Mesothelial cell of epicardium (in vitro differentiated cells): ENCODE measurements at regions not wholly inside any gene's neighbourhood (a gene's known extent, or its start where the extent isn't known, plus 50 kb on each side); places are given as distances from the start of the nearest gene placed in this dataset.

Experiments
- DNase-seq, 2 experiments: peaks; one replicate each; pipeline ENCODE4 v3.0.0; 2021; ENCODE audit warnings: low spot score in 2 of 2; ENCODE audit not compliant: unreplicated experiment in 2 of 2
- H3K27ac Mint-ChIP-seq: 2 replicates; pipeline ENCODE4 v1.8.0; 2021; ENCODE audit warnings: mixed read lengths
- H3K27me3 Mint-ChIP-seq: 2 replicates; pipeline ENCODE4 v1.8.0; 2021; ENCODE audit warnings: low read depth, mixed read lengths
- H3K36me3 Mint-ChIP-seq: 2 replicates; pipeline ENCODE4 v1.8.0; 2021; ENCODE audit warnings: mixed read lengths
- H3K4me1 Mint-ChIP-seq: 2 replicates; pipeline ENCODE4 v1.8.0; 2021; ENCODE audit warnings: mixed read lengths
- H3K4me3 Mint-ChIP-seq: 2 replicates; pipeline ENCODE4 v1.8.0; 2021; ENCODE audit warnings: mild to moderate bottlenecking, moderate library complexity, mixed read lengths
- H3K9me3 Mint-ChIP-seq: 2 replicates; pipeline ENCODE4 v1.8.0; 2021; ENCODE audit warnings: mixed read lengths
- TF ChIP-seq, protein P1 (sequence below): fragments of 200-600 bp; sonication (generic); IDR thresholded peaks from one replicate; pipeline ENCODE4 v1.5.0; 2021; ENCODE audit warnings: antibody characterized with exemption; ENCODE audit not compliant: unreplicated experiment

DNA sequence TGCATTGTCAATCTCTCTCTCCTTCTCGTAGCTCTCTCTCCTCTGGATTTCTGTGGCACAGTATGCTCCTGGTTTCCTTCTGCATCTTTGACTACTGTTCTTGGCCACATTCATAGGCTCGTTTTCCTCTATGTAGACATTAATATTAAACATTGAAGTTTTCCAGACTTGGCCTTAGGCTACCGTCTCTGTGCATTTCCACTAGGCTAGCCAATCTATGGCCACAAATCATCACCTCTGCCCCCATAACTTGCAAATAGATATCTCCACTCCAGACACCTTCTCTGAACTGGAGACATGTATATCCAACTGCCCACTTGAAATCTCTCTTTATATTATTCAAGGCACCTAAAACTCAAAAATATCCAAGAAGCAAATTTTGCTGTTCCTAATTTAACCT, 768.5 kb downstream of the TSN start:
- no peak overlapping the region for H3K4me3 Mint-ChIP-seq
- TF ChIP-seq, protein P1, sequence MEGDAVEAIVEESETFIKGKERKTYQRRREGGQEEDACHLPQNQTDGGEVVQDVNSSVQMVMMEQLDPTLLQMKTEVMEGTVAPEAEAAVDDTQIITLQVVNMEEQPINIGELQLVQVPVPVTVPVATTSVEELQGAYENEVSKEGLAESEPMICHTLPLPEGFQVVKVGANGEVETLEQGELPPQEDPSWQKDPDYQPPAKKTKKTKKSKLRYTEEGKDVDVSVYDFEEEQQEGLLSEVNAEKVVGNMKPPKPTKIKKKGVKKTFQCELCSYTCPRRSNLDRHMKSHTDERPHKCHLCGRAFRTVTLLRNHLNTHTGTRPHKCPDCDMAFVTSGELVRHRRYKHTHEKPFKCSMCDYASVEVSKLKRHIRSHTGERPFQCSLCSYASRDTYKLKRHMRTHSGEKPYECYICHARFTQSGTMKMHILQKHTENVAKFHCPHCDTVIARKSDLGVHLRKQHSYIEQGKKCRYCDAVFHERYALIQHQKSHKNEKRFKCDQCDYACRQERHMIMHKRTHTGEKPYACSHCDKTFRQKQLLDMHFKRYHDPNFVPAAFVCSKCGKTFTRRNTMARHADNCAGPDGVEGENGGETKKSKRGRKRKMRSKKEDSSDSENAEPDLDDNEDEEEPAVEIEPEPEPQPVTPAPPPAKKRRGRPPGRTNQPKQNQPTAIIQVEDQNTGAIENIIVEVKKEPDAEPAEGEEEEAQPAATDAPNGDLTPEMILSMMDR, result no peak
- H3K27ac Mint-ChIP-seq, result no peak overlapping the region
- no peaks in the 10 kb centered on the region for H3K36me3 Mint-ChIP-seq
- H3K27me3 Mint-ChIP-seq, result no peaks in the 10 kb centered on the region
- H3K9me3 Mint-ChIP-seq, result peaks cover 12% of the 10 kb centered on the region
- no peak for DNase-seq
- H3K4me1 Mint-ChIP-seq, result no peaks in the 10 kb centered on the region

DNA sequence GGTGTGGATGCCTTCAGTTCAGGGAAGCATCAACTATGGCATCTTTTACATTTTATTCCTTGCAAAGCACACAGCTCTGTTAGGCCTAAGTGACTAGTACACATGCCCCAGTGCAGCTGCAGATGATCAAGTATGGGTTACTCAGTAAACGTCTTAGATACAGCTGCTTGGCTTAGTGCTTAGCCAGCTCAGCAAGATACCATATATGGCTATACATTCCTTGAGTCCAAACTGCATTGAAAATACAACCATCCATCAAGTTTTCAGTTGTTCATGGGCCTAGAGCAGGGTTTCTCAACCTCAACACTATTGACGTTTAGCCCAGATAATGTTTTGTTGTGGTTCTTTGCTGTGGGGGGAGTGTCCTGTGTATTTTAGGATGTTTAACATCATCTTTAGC, 769.9 kb downstream of the TSN start:
- Mint-ChIP-seq H3K36me3 (no peaks in the 10 kb centered on the region), H3K4me3 (no peak overlapping the region), H3K27ac (no peak overlapping the region), H3K9me3 (peaks cover 5% of the 10 kb centered on the region), H3K4me1 (peaks cover 3% of the 10 kb centered on the region), H3K27me3 (no peaks in the 10 kb centered on the region)
- TF ChIP-seq, protein P1, result no peak
- no peak for DNase-seq

DNA sequence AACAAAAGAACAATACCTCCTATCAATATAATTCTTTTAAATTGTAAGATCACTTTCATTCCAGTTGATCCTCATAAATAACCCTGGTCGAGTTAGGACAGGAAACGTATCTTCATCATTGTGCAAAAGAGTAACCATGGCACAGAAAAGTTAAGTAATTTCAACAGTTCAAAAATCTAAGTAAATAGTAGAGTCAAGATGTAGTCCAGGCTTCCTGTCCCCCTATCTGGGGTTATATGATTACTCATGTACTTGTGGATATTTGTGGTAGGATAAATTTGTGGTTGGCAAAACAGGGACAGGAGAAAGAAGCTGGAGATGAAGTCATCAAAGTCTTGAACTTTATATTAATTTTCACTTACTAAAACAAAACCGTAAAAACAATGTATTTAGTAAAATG, 772.6 kb downstream of the TSN start:
- Mint-ChIP-seq H3K36me3 (no peaks in the 10 kb centered on the region), H3K27me3 (no peaks in the 10 kb centered on the region), H3K27ac (no peak overlapping the region), H3K4me1 (peaks cover 11% of the 10 kb centered on the region), H3K9me3 (peaks cover 5% of the 10 kb centered on the region), H3K4me3 (no peak overlapping the region)
- DNase-seq, result no peak
- TF ChIP-seq, protein P1, result no peak

DNA sequence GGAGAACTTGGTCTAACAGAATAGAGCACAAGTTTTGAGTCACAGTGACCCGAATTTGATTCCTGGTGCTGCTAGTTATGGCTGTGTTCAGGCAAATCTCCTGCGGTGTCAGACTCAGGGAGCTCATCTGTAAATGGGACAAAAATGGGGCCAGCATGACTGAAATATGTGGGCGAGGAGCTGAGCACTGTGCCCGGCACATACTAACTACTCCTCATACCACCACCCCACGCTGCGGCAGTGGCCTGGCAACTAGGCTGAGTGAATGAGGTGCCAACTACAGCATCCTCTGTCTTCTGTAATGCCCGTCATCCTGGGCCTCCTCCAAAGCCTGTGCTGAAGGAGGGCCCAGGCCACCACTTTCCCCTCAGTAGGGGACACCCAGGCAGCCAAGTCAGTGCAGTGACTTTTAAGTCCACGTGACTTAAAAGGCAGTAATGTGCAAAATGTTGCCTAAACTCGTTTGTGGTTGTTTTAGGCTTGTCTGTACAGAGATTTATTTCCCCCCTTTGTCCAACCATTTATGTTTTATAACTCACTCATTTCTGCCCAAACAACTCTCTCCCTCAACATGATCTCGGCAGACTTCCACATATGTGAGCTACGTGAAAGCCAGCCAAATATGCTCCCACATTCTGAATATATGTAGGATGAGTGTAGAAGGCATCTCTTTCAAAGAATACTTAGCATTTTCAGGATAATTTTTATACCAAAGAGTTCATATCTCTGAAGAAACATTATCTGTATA, 773.7 kb downstream of the TSN start:
- Mint-ChIP-seq H3K9me3 (peaks cover 5% of the 10 kb centered on the region), H3K4me1 (peaks cover 11% of the 10 kb centered on the region), H3K27me3 (no peaks in the 10 kb centered on the region), H3K27ac (no peak overlapping the region), H3K36me3 (no peaks in the 10 kb centered on the region), H3K4me3 (no peak overlapping the region)
- TF ChIP-seq, protein P1, result no peak
- DNase-seq, result no peak

DNA sequence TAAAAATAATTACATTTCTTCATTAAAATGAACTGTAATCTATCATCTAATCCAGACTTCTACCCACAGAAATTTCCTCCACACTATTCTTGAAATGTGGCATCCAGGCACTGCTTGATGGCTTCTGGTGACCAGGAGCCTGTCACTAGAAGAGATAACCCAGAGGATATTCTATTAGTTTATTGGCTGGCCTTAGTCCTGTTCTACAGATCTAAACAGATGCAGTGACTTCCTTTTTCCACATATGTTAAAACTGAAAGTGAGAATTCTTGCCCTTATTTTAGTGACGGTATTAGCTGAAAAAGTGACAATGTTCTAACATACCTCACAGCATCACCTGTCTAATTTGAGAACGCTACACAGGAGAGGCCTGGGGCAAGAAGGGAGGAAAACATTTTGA, 775.4 kb downstream of the TSN start:
- Mint-ChIP-seq H3K9me3 (peaks cover 5% of the 10 kb centered on the region), H3K4me1 (peaks cover 11% of the 10 kb centered on the region), H3K27me3 (no peaks in the 10 kb centered on the region), H3K4me3 (no peak overlapping the region), H3K27ac (no peak overlapping the region), H3K36me3 (no peaks in the 10 kb centered on the region)
- DNase-seq, result no peak
- TF ChIP-seq, protein P1, result no peak
